Ishikawa (cell line): ENCODE measurements at regions not wholly inside any gene's neighbourhood (a gene's known extent, or its start where the extent isn't known, plus 50 kb on each side); places are given as distances from the start of the nearest gene placed in this dataset.

ENCODE experiments used
- TAF1 ChIP-seq: IDR thresholded peaks from 2 replicates; pipeline ENCODE4 v1.6.1; 2012; ENCODE audit warnings: low read depth, mild to moderate bottlenecking
- ZBTB7A ChIP-seq: IDR thresholded peaks from 2 replicates; pipeline ENCODE4 v1.6.1; 2012; ENCODE audit warnings: low read depth

DNA sequence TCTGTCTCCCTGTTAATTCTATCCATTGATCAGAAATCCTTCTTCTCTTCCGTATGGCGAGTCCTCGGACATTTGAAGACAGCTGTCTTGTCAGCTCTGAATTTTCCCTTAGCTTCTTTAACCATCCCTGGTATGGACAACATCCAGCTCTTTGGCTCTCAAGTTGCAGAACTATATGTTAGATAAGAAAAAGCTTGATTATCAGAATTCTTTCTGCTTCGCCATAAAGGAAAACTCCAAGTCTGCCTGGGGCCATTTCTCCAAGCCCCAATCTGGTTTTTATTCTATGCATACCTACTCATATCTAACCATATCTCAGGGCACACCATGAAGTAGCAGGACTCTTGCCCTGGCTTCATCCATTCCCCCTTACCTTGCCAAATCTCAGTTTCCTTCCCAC, 215.7 kb upstream of the TMC3 start:
- no peak for TF ChIP-seq ZBTB7A
- no peak for TF ChIP-seq TAF1
